Mesendoderm (in vitro differentiated cells): ENCODE measurements at regions not wholly inside any gene's neighbourhood (a gene's known extent, or its start where the extent isn't known, plus 50 kb on each side); places are given as distances from the start of the nearest gene placed in this dataset.
A peak's percentile ranks its signal among the peaks of the same experiment; 100 is the strongest.

ENCODE experiments used
- DNase-seq: peaks from one replicate; pipeline ENCODE4 v3.0.0; 2013
- H2AK5ac ChIP-seq: 2 replicates; pipeline ENCODE4 v1.6.1; 2013; ENCODE audit warnings: low read length, inconsistent platforms
- H2BK120ac ChIP-seq: 2 replicates; pipeline ENCODE4 v1.6.1; 2013; ENCODE audit warnings: low read depth, mild to moderate bottlenecking, low read length, moderate library complexity, mixed read lengths
- H2BK15ac ChIP-seq: replicated peaks from 2 replicates; pipeline ENCODE4 v1.6.1; 2013; ENCODE audit warnings: low read depth, mild to moderate bottlenecking, moderate library complexity
- H2BK5ac ChIP-seq: 2 replicates; pipeline ENCODE4 v1.6.1; 2013; ENCODE audit warnings: low read length, inconsistent platforms
- H3K18ac ChIP-seq: 2 replicates; pipeline ENCODE4 v1.6.1; 2013; ENCODE audit warnings: mild to moderate bottlenecking, low read length, mixed read lengths
- H3K23ac ChIP-seq: one replicate; pipeline ENCODE4 v1.6.1; 2013; ENCODE audit warnings: low read length
- H3K27ac ChIP-seq: 2 replicates; pipeline ENCODE4 v1.5.1; 2013; ENCODE audit warnings: low read depth, mild to moderate bottlenecking, inconsistent platforms, low read length, moderate library complexity
- H3K27me3 ChIP-seq: 2 replicates; pipeline ENCODE4 v1.6.1; 2013; ENCODE audit warnings: low read length, control low read depth, mild to moderate bottlenecking, inconsistent platforms; ENCODE audit not compliant: insufficient read depth, poor library complexity
- H3K36me3 ChIP-seq: 2 replicates; pipeline ENCODE4 v1.6.1; 2013; ENCODE audit warnings: low read length, inconsistent platforms; ENCODE audit not compliant: control insufficient read depth, insufficient read depth
- H3K4ac ChIP-seq: one replicate; pipeline ENCODE4 v1.6.1; 2013; ENCODE audit warnings: low read depth, mild to moderate bottlenecking, low read length, moderate library complexity
- H3K4me1 ChIP-seq: 2 replicates; pipeline ENCODE4 v1.6.1; 2013; ENCODE audit warnings: low read depth, low read length, inconsistent platforms; ENCODE audit not compliant: control insufficient read depth
- H3K4me2 ChIP-seq: 2 replicates; pipeline ENCODE4 v1.6.1; 2013; ENCODE audit warnings: low read length
- H3K4me3 ChIP-seq: 2 replicates; pipeline ENCODE4 v1.5.1; 2013; ENCODE audit warnings: mild to moderate bottlenecking, low read length
- H3K56ac ChIP-seq: one replicate; pipeline ENCODE4 v1.6.1; 2013; ENCODE audit warnings: low read length
- H3K79me1 ChIP-seq: 2 replicates; pipeline ENCODE4 v1.6.1; 2013; ENCODE audit warnings: low read length, inconsistent platforms
- H3K79me2 ChIP-seq: 2 replicates; pipeline ENCODE4 v1.6.1; 2013; ENCODE audit warnings: mild to moderate bottlenecking, low read length; ENCODE audit not compliant: control insufficient read depth, insufficient read depth
- H3K9ac ChIP-seq: 2 replicates; pipeline ENCODE4 v1.6.1; 2013; ENCODE audit warnings: low read length, inconsistent platforms
- H4K5ac ChIP-seq: one replicate; pipeline ENCODE4 v1.6.1; 2013; ENCODE audit warnings: low read length
- H4K8ac ChIP-seq: one replicate; pipeline ENCODE4 v1.6.1; 2013; ENCODE audit warnings: low read depth, mild to moderate bottlenecking, control low read depth, low read length, moderate library complexity
- WGBS: extraction: QIAGEN DNeasy Blood & Tissue Kit; methylation state at CpG from one replicate; pipeline ENCODE4 v1.1.7; 2013; ENCODE audit warnings: low lambda C conversion rate, missing lambda C conversion rate; ENCODE audit not compliant: insufficient coverage; ENCODE audit errors: extremely low coverage; 5-methylcytosine and 5-hydroxymethylcytosine counted together

- no peak overlapping the region for H3K27ac ChIP-seq
- H3K4me1 ChIP-seq = no peaks in the 10 kb centered on the region
- no peaks in the 10 kb centered on the region for H3K36me3 ChIP-seq
- no peak overlapping the region for H3K9ac ChIP-seq
- no peaks in the 10 kb centered on the region for H3K27me3 ChIP-seq
- DNase-seq = no peak
- H4K5ac ChIP-seq = no peak overlapping the region
- H3K56ac ChIP-seq = no peak overlapping the region
- no peak overlapping the region for H2BK120ac ChIP-seq
- no peak overlapping the region for H3K18ac ChIP-seq
- H3K4ac ChIP-seq = no peak overlapping the region
- H4K8ac ChIP-seq = no peak overlapping the region
- no peak overlapping the region for H2BK15ac ChIP-seq
- no peak overlapping the region for H3K4me3 ChIP-seq
- no peak overlapping the region for H3K4me2 ChIP-seq
- no CpG with 5 or more reads among the region's 6 CpGs for WGBS
- no peaks in the 10 kb centered on the region for H3K79me2 ChIP-seq
- H2AK5ac ChIP-seq = no peak overlapping the region
- no peaks in the 10 kb centered on the region for H3K79me1 ChIP-seq
- H2BK5ac ChIP-seq = no peak overlapping the region
- no peak overlapping the region for H3K23ac ChIP-seq
Observed at GRCh38 chr12:115619061-115619460, 658.4 kb downstream of the MED13L start.

GRCh38 chr12:115618105-115618504 is 659.4 kb downstream of the MED13L start:
- Histone ChIP-seq H3K4ac (no peak overlapping the region), H3K27me3 (no peaks in the 10 kb centered on the region), H3K23ac (no peak overlapping the region)

GRCh38 chr12:115617391-115617790 is 660.1 kb downstream of the MED13L start:
- peak; percentile 48 for DNase-seq
- no peaks in the 10 kb centered on the region for H3K4me1 ChIP-seq
- no peak overlapping the region for H3K4ac ChIP-seq
- H3K23ac ChIP-seq = no peak overlapping the region
- H2BK120ac ChIP-seq = no peak overlapping the region
- H4K8ac ChIP-seq = no peak overlapping the region
- no peak overlapping the region for H3K4me2 ChIP-seq
- no peaks in the 10 kb centered on the region for H3K27me3 ChIP-seq
- no peak overlapping the region for H3K56ac ChIP-seq
- no peak overlapping the region for H3K4me3 ChIP-seq
- no CpG with 5 or more reads among the region's 7 CpGs for WGBS
- H2AK5ac ChIP-seq = no peak overlapping the region
- no peaks in the 10 kb centered on the region for H3K79me1 ChIP-seq
- H3K27ac ChIP-seq = no peak overlapping the region
- no peak overlapping the region for H3K18ac ChIP-seq
- H4K5ac ChIP-seq = no peak overlapping the region
- H3K9ac ChIP-seq = no peak overlapping the region
- H2BK15ac ChIP-seq = no peak overlapping the region
- no peaks in the 10 kb centered on the region for H3K36me3 ChIP-seq
- H2BK5ac ChIP-seq = no peak overlapping the region
- no peaks in the 10 kb centered on the region for H3K79me2 ChIP-seq

More at GRCh38 chr12:115618105-115618504, 659.4 kb downstream of the MED13L start:
- H3K56ac ChIP-seq = no peak overlapping the region
- H3K79me2 ChIP-seq = no peaks in the 10 kb centered on the region
- H3K4me3 ChIP-seq = no peak overlapping the region
- H4K5ac ChIP-seq = no peak overlapping the region
- no peak overlapping the region for H2BK5ac ChIP-seq
- H2BK15ac ChIP-seq = no peak overlapping the region
- no peak for DNase-seq
- no peak overlapping the region for H2BK120ac ChIP-seq
- no peaks in the 10 kb centered on the region for H3K79me1 ChIP-seq
- no peak overlapping the region for H3K27ac ChIP-seq
- no peak overlapping the region for H3K18ac ChIP-seq
- no CpG with 5 or more reads among the region's 7 CpGs for WGBS
- H3K36me3 ChIP-seq = no peaks in the 10 kb centered on the region
- no peaks in the 10 kb centered on the region for H3K4me1 ChIP-seq
- no peak overlapping the region for H3K4me2 ChIP-seq
- no peak overlapping the region for H2AK5ac ChIP-seq
- no peak overlapping the region for H4K8ac ChIP-seq
- no peak overlapping the region for H3K9ac ChIP-seq

- no peak overlapping the region for H4K8ac ChIP-seq
- no peak overlapping the region for H2BK5ac ChIP-seq
- no peak overlapping the region for H3K27ac ChIP-seq
- no peak overlapping the region for H3K9ac ChIP-seq
- no peak overlapping the region for H3K4ac ChIP-seq
- no peak overlapping the region for H3K4me2 ChIP-seq
- H4K5ac ChIP-seq = no peak overlapping the region
- H3K79me2 ChIP-seq = no peaks in the 10 kb centered on the region
- H3K4me3 ChIP-seq = no peak overlapping the region
- H3K56ac ChIP-seq = no peak overlapping the region
- DNase-seq = no peak
- no peak overlapping the region for H2BK120ac ChIP-seq
- WGBS = no CpG with 5 or more reads among the region's 5 CpGs
- H2BK15ac ChIP-seq = no peak overlapping the region
- no peak overlapping the region for H3K23ac ChIP-seq
- no peaks in the 10 kb centered on the region for H3K79me1 ChIP-seq
- no peak overlapping the region for H2AK5ac ChIP-seq
- H3K27me3 ChIP-seq = no peaks in the 10 kb centered on the region
- no peaks in the 10 kb centered on the region for H3K36me3 ChIP-seq
- H3K4me1 ChIP-seq = no peaks in the 10 kb centered on the region
- no peak overlapping the region for H3K18ac ChIP-seq
Observed at GRCh38 chr12:115611477-115611876, 666.0 kb downstream of the MED13L start.

GRCh38 chr12:115609347-115609746 is 668.1 kb downstream of the MED13L start:
- H3K4ac ChIP-seq = no peak overlapping the region
- no peak overlapping the region for H2BK15ac ChIP-seq
- no peak overlapping the region for H3K9ac ChIP-seq
- H3K18ac ChIP-seq = no peak overlapping the region
- H3K27ac ChIP-seq = no peak overlapping the region
- no peak overlapping the region for H3K4me2 ChIP-seq
- no peak overlapping the region for H3K4me3 ChIP-seq
- no peaks in the 10 kb centered on the region for H3K79me2 ChIP-seq
- no peaks in the 10 kb centered on the region for H3K4me1 ChIP-seq
- no peaks in the 10 kb centered on the region for H3K36me3 ChIP-seq
- H3K23ac ChIP-seq = no peak overlapping the region
- no peak overlapping the region for H3K56ac ChIP-seq
- H3K27me3 ChIP-seq = no peaks in the 10 kb centered on the region
- H3K79me1 ChIP-seq = no peaks in the 10 kb centered on the region
- no peak overlapping the region for H2BK5ac ChIP-seq
- no peak overlapping the region for H2AK5ac ChIP-seq
- WGBS = no CpG with 5 or more reads among the region's 1 CpG
- no peak overlapping the region for H2BK120ac ChIP-seq
- H4K5ac ChIP-seq = no peak overlapping the region
- no peak overlapping the region for H4K8ac ChIP-seq
- DNase-seq = no peak

- no peaks in the 10 kb centered on the region for H3K4me1 ChIP-seq
- H3K56ac ChIP-seq = no peak overlapping the region
- no peak overlapping the region for H3K23ac ChIP-seq
- H2BK5ac ChIP-seq = no peak overlapping the region
- no CpG with 5 or more reads among the region's 17 CpGs for WGBS
- no peaks in the 10 kb centered on the region for H3K79me2 ChIP-seq
- no peak for DNase-seq
- no peak overlapping the region for H3K27ac ChIP-seq
- no peak overlapping the region for H4K8ac ChIP-seq
- H3K4ac ChIP-seq = no peak overlapping the region
- no peaks in the 10 kb centered on the region for H3K79me1 ChIP-seq
- no peak overlapping the region for H3K9ac ChIP-seq
- no peaks in the 10 kb centered on the region for H3K27me3 ChIP-seq
- no peak overlapping the region for H2AK5ac ChIP-seq
- H3K36me3 ChIP-seq = no peaks in the 10 kb centered on the region
- H4K5ac ChIP-seq = no peak overlapping the region
- no peak overlapping the region for H3K4me2 ChIP-seq
- H2BK15ac ChIP-seq = no peak overlapping the region
- H3K18ac ChIP-seq = no peak overlapping the region
- no peak overlapping the region for H3K4me3 ChIP-seq
- no peak overlapping the region for H2BK120ac ChIP-seq
Observed at GRCh38 chr12:115606040-115606439, 671.5 kb downstream of the MED13L start.
